Fibroblast of lung (primary cell): ENCODE measurements at regions not wholly inside any gene's neighbourhood (a gene's known extent, or its start where the extent isn't known, plus 50 kb on each side); places are given as distances from the start of the nearest gene placed in this dataset.

Experiments used
- DNase-seq, 2 donors: peaks; one replicate each; pipeline versions ENCODE4 v3.0.0 to v3.0.0-alpha.2; 2010; ENCODE audit warnings: low read depth in 2 of 2
- H2AFZ ChIP-seq: 2 replicates; pipeline ENCODE4 v1.5.1; 2012; ENCODE audit warnings: low read length, control low read depth, inconsistent platforms
- H3K27ac ChIP-seq: 2 replicates; pipeline ENCODE4 v1.5.1; 2011; ENCODE audit warnings: low read length, control low read depth; ENCODE audit not compliant: insufficient read depth
- H3K27me3 ChIP-seq: 2 replicates; pipeline ENCODE4 v1.5.1; 2011; ENCODE audit warnings: mild to moderate bottlenecking, low read length; ENCODE audit not compliant: control insufficient read depth, insufficient read depth
- H3K36me3 ChIP-seq: 2 replicates; pipeline ENCODE4 v1.5.1; 2011; ENCODE audit warnings: low read length; ENCODE audit not compliant: control insufficient read depth, insufficient read depth
- H3K4me1 ChIP-seq: 2 replicates; pipeline ENCODE4 v1.5.1; 2011; ENCODE audit warnings: low read length; ENCODE audit not compliant: control insufficient read depth, insufficient read depth; ENCODE audit errors: extremely low read depth
- H3K4me2 ChIP-seq: 2 replicates; pipeline ENCODE4 v1.5.1; 2011; ENCODE audit warnings: low read length, control low read depth; ENCODE audit not compliant: insufficient read depth; ENCODE audit errors: extremely low read depth
- H3K4me3 ChIP-seq, 4 experiments: fragments of 200-600 bp in 1 of 4; sonication (generic) in 1 of 4; replicated peaks in 1 of 4; 2 replicates each; pipeline ENCODE4 v1.5.1; 2011 to 2016; ENCODE audit warnings: low read length in 4 of 4, low read depth in 3 of 4, mild to moderate bottlenecking in 3 of 4, control low read depth in 2 of 4, inconsistent platforms in 1 of 4, mixed read lengths in 1 of 4; ENCODE audit not compliant: insufficient read depth in 1 of 4; ENCODE audit errors: control extremely low read depth in 1 of 4
- H3K79me2 ChIP-seq: 2 replicates; pipeline ENCODE4 v1.5.1; 2012; ENCODE audit warnings: mild to moderate bottlenecking, low read length, inconsistent platforms; ENCODE audit not compliant: control insufficient read depth, insufficient read depth
- H3K9ac ChIP-seq: 2 replicates; pipeline ENCODE4 v1.5.1; 2011; ENCODE audit warnings: mild to moderate bottlenecking, low read length, control low read depth; ENCODE audit not compliant: insufficient read depth
- H3K9me3 ChIP-seq: 2 replicates; pipeline ENCODE4 v1.5.1; 2012; ENCODE audit warnings: low read depth, low read length; ENCODE audit not compliant: control insufficient read depth, insufficient read depth
- H4K20me1 ChIP-seq: 2 replicates; pipeline ENCODE4 v1.5.1; 2011; ENCODE audit warnings: low read length; ENCODE audit not compliant: control insufficient read depth, insufficient read depth; ENCODE audit errors: extremely low read depth
- CTCF ChIP-seq, 2 donors: IDR thresholded peaks in 1 of 2; conservative IDR thresholded peaks in 1 of 2; 1 replicate in 1 of 2; 2 replicates in 1 of 2; pipeline ENCODE4 v1.5.1; 2011 to 2012; ENCODE audit warnings: low read length in 2 of 2, control low read depth in 1 of 2, inconsistent platforms in 1 of 2, low read depth in 1 of 2, mild to moderate bottlenecking in 1 of 2
- EZH2 ChIP-seq: IDR thresholded peaks from 2 replicates; pipeline ENCODE4 v1.5.1; 2012; ENCODE audit warnings: low read length, control low read depth, mild to moderate bottlenecking; ENCODE audit errors: missing control alignments

- TF ChIP-seq CTCF (conservative IDR thresholded peaks at IDR 0.05 in 1 of 2, IDR thresholded peaks at IDR 0.05 in 1 of 2; ENCODE audit: low read depth in 1 of 2, low read length in 2 of 2) (no peak), EZH2 (no peak)
- no peak overlapping the region for H3K9ac ChIP-seq
- H3K4me1 ChIP-seq: no peaks in the 10 kb centered on the region
- H3K36me3 ChIP-seq: no peaks in the 10 kb centered on the region
- no peaks in the 10 kb centered on the region for H3K9me3 ChIP-seq
- no peak overlapping the region for H3K4me2 ChIP-seq
- no peaks in the 10 kb centered on the region for H3K27me3 ChIP-seq
- no peak overlapping the region for H3K27ac ChIP-seq
- no peaks in the 10 kb centered on the region for H4K20me1 ChIP-seq
- H3K4me3 ChIP-seq: no peak overlapping the region
- no peak for DNase-seq
- no peaks in the 10 kb centered on the region for H3K79me2 ChIP-seq
- H2AFZ ChIP-seq: no peak overlapping the region
Observed at GRCh38 chr20:24870057-24870456, 79.0 kb upstream of the CST7 start.

- Histone ChIP-seq H3K27ac (no peak overlapping the region), H3K9me3 (no peaks in the 10 kb centered on the region), H4K20me1 (no peaks in the 10 kb centered on the region), H3K4me3 (no peak overlapping the region), H3K27me3 (no peaks in the 10 kb centered on the region), H2AFZ (no peak overlapping the region), H3K36me3 (no peaks in the 10 kb centered on the region), H3K4me2 (no peak overlapping the region), H3K4me1 (no peaks in the 10 kb centered on the region), H3K9ac (no peak overlapping the region), H3K79me2 (no peaks in the 10 kb centered on the region)
- DNase-seq: no peak
- TF ChIP-seq EZH2 (no peak), CTCF (conservative IDR thresholded peaks at IDR 0.05 in 1 of 2, IDR thresholded peaks at IDR 0.05 in 1 of 2; ENCODE audit: low read depth in 1 of 2, low read length in 2 of 2) (no peak)
Observed at GRCh38 chr20:24870881-24871280, 78.2 kb upstream of the CST7 start.

- H3K9ac ChIP-seq: no peak overlapping the region
- no peaks in the 10 kb centered on the region for H3K79me2 ChIP-seq
- H3K9me3 ChIP-seq: no peaks in the 10 kb centered on the region
- H3K4me2 ChIP-seq: no peak overlapping the region
- no peaks in the 10 kb centered on the region for H4K20me1 ChIP-seq
- no peaks in the 10 kb centered on the region for H3K4me1 ChIP-seq
- no peak for DNase-seq
- no peak overlapping the region for H3K4me3 ChIP-seq
- H3K36me3 ChIP-seq: no peaks in the 10 kb centered on the region
- TF ChIP-seq CTCF (conservative IDR thresholded peaks at IDR 0.05 in 1 of 2, IDR thresholded peaks at IDR 0.05 in 1 of 2; ENCODE audit: low read depth in 1 of 2, low read length in 2 of 2) (no peak), EZH2 (no peak)
- H2AFZ ChIP-seq: no peak overlapping the region
- H3K27me3 ChIP-seq: no peaks in the 10 kb centered on the region
- H3K27ac ChIP-seq: no peak overlapping the region
Observed at GRCh38 chr20:24871480-24872213, 77.4 kb upstream of the CST7 start.
